ENCODE measurements at regions not wholly inside any gene's neighbourhood (a gene's known extent, or its start where the extent isn't known, plus 50 kb on each side); places are given as distances from the start of the nearest gene placed in this dataset.

DNA sequence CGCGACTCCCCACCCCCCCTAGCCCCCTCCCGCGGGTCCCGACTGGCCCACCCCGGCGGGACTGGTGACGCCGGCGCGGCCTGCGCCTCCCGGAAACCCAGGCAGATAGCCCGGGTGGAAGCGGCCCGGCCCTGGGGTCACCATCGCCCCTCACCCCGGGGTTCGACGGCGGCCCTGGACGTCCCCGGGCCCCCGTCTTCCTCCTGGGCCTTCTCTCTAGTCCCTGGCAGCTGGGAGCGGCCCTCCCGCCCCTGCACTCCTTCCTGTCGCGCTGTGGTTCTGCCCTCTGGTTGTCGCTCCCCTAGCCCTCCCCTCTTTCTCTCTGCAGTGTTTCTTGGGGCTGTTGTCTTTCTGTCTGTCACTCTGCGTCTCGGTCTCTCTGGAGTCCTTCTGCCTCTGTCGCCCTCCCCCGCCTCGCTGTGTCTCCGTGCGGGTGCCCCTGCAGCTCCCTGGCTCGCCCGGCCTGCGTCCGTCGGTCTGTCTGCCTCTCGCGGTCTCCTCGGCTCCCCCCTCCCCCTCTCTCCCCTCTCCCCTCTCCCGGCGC, 90.5 kb upstream of the PAX2 start:
- no peak overlapping the region for H3K4me3 ChIP-seq (replicated peaks in 1 of 3; ENCODE audit: low read depth in 2 of 3, low read length in 3 of 3)
- H3K9me3 ChIP-seq (replicated peaks in 1 of 2; ENCODE audit: control insufficient read depth in 1 of 2, insufficient read depth in 1 of 2, low read length in 2 of 2): peaks cover 4 to 33% of the 10 kb centered on the region in 2 donors

DNA sequence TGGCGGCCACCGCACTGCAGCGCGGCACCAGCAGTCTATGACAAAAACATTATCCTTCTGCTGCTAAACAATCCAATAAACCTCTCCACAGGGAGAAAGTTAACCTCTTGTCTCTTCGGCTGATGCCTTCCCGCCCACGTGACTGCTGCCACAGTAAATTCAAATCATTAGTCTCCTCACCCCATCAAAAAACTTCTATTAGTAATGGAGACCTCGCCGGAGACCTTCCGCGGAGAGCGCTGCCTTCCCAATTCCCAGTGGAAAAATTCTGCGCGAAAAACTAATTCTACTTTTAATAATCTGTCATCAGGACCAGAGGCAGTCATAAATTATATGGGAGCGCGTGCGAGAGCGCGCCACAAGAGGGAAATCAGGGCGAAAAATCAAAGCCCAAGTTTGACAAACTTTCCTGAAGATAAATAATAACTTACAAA, 90.0 kb upstream of the PAX2 start:
- peaks cover 75 to 79% of the 10 kb centered on the region in 2 donors for H3K27me3 ChIP-seq (ENCODE audit: control insufficient read depth in 2 of 2, insufficient read depth in 2 of 2, low read length in 2 of 2)
- intact Hi-C loops (cut with micrococcal nuclease): no loop called here
- no peak overlapping the region for H3K9ac ChIP-seq (ENCODE audit: insufficient read depth, low read length, poor library complexity, severe bottlenecking)

More for the DNA sequence above, 90.5 kb upstream of the PAX2 start:
- intact Hi-C loops (cut with micrococcal nuclease): no loop called here
- Histone ChIP-seq H3K4me1 (ENCODE audit: control insufficient read depth in 1 of 2, insufficient read depth in 2 of 2, low read length in 2 of 2) (peaks cover 2 to 5% of the 10 kb centered on the region in 2 donors), H4K20me1 (ENCODE audit: insufficient read depth, low read length) (no peaks in the 10 kb centered on the region), H3K27me3 (ENCODE audit: control insufficient read depth in 2 of 2, insufficient read depth in 2 of 2, low read length in 2 of 2) (peaks cover 70 to 74% of the 10 kb centered on the region in 2 donors), H3K4me2 (replicated peaks; ENCODE audit: extremely low read depth, low read length, poor library complexity, severe bottlenecking) (no peak overlapping the region), H2AFZ (ENCODE audit: insufficient read depth, low read depth, low read length, poor library complexity, severe bottlenecking) (no peak overlapping the region), H3K9ac (ENCODE audit: insufficient read depth, low read length, poor library complexity, severe bottlenecking) (no peak overlapping the region), H3K79me2 (ENCODE audit: insufficient read depth, low read length) (no peaks in the 10 kb centered on the region), H3K36me3 (replicated peaks in 1 of 2; ENCODE audit: control insufficient read depth in 1 of 2, insufficient read depth in 2 of 2, low read length in 2 of 2) (no peaks in the 10 kb centered on the region), H3K27ac (ENCODE audit: low read depth in 1 of 2, low read length in 2 of 2) (no peak overlapping the region)
- Mint-ChIP-seq H3K27ac (no peak overlapping the region), H3K27me3 (ENCODE audit: low read depth in 3 of 3) (peaks cover 74 to 80% (median 78%) of the 10 kb centered on the region in 3 donors), H3K9me3 (peaks cover 0 to 35% (median 18%) of the 10 kb centered on the region in 7 donors), H3K36me3 (peaks cover 2 to 10% of the 10 kb centered on the region in 2 donors), H3K4me3 (peak overlapping the region in 1 of 2 donors; percentile 88), H3K4me1 (peaks cover 19% of the 10 kb centered on the region)
- no peak for DNase-seq
- 1% methylated on average over 43 of the region's 46 CpGs for WGBS (ENCODE audit: insufficient coverage)
- TF ChIP-seq, protein P1, sequence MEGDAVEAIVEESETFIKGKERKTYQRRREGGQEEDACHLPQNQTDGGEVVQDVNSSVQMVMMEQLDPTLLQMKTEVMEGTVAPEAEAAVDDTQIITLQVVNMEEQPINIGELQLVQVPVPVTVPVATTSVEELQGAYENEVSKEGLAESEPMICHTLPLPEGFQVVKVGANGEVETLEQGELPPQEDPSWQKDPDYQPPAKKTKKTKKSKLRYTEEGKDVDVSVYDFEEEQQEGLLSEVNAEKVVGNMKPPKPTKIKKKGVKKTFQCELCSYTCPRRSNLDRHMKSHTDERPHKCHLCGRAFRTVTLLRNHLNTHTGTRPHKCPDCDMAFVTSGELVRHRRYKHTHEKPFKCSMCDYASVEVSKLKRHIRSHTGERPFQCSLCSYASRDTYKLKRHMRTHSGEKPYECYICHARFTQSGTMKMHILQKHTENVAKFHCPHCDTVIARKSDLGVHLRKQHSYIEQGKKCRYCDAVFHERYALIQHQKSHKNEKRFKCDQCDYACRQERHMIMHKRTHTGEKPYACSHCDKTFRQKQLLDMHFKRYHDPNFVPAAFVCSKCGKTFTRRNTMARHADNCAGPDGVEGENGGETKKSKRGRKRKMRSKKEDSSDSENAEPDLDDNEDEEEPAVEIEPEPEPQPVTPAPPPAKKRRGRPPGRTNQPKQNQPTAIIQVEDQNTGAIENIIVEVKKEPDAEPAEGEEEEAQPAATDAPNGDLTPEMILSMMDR (IDR thresholded peaks at IDR 0.05): no peak

More for the DNA sequence above, 90.0 kb upstream of the PAX2 start:
- no peak overlapping the region for H3K27ac Mint-ChIP-seq
- Histone ChIP-seq H3K4me1 (ENCODE audit: control insufficient read depth in 1 of 2, insufficient read depth in 2 of 2, low read length in 2 of 2) (peaks cover 2 to 5% of the 10 kb centered on the region in 2 donors), H3K4me3 (replicated peaks in 1 of 3; ENCODE audit: low read depth in 2 of 3, low read length in 3 of 3) (no peak overlapping the region), H3K36me3 (replicated peaks in 1 of 2; ENCODE audit: control insufficient read depth in 1 of 2, insufficient read depth in 2 of 2, low read length in 2 of 2) (no peaks in the 10 kb centered on the region), H3K27ac (ENCODE audit: low read depth in 1 of 2, low read length in 2 of 2) (no peak overlapping the region), H3K9me3 (replicated peaks in 1 of 2; ENCODE audit: control insufficient read depth in 1 of 2, insufficient read depth in 1 of 2, low read length in 2 of 2) (peaks cover 4 to 36% of the 10 kb centered on the region in 2 donors), H4K20me1 (ENCODE audit: insufficient read depth, low read length) (no peaks in the 10 kb centered on the region), H3K79me2 (ENCODE audit: insufficient read depth, low read length) (no peaks in the 10 kb centered on the region), H3K4me2 (replicated peaks; ENCODE audit: extremely low read depth, low read length, poor library complexity, severe bottlenecking) (no peak overlapping the region), H2AFZ (ENCODE audit: insufficient read depth, low read depth, low read length, poor library complexity, severe bottlenecking) (no peak overlapping the region)
- peaks cover 2 to 10% of the 10 kb centered on the region in 2 donors for H3K36me3 Mint-ChIP-seq
- DNase-seq: no peak
- peaks cover 0 to 38% (median 21%) of the 10 kb centered on the region in 7 donors for H3K9me3 Mint-ChIP-seq
- H3K27me3 Mint-ChIP-seq (ENCODE audit: low read depth in 3 of 3): peaks cover 79 to 85% (median 82%) of the 10 kb centered on the region in 3 donors
- 0% methylated on average over 10 of the region's 20 CpGs for WGBS (ENCODE audit: insufficient coverage)
- TF ChIP-seq, protein P1 (IDR thresholded peaks at IDR 0.05): no peak
- peak overlapping the region in 1 of 2 donors; percentile 88 for H3K4me3 Mint-ChIP-seq
- H3K4me1 Mint-ChIP-seq: peaks cover 19% of the 10 kb centered on the region
